WTC11 (cell line): ENCODE measurements at regions not wholly inside any gene's neighbourhood (a gene's known extent, or its start where the extent isn't known, plus 50 kb on each side); places are given as distances from the start of the nearest gene placed in this dataset.

ENCODE experiments used
- CREM ChIP-seq: sonication (generic); formaldehyde crosslinking; IDR thresholded peaks from 2 replicates; pipeline ENCODE4 v1.8.1; 2022; ENCODE audit warnings: mild to moderate bottlenecking, missing genetic modification reagents, moderate library complexity
- CTCF ChIP-seq: fragments of 200-600 bp; IDR thresholded peaks from 2 replicates; pipeline ENCODE4 v1.8.0; 2022; ENCODE audit warnings: antibody characterized with exemption
- KAT7 ChIP-seq: sonication (generic); formaldehyde crosslinking; IDR thresholded peaks from 2 replicates; pipeline ENCODE4 v1.8.1; 2023; ENCODE audit warnings: missing genetic modification reagents, mild to moderate bottlenecking, borderline replicate concordance
- USF1 ChIP-seq: sonication (generic); formaldehyde crosslinking; IDR thresholded peaks from 2 replicates; pipeline ENCODE4 v1.8.0; 2022; ENCODE audit warnings: mild to moderate bottlenecking, missing genetic modification reagents

GRCh38 chr13:82477436-82477835 is 1404.8 kb downstream of the SLITRK1 start:
- TF ChIP-seq CTCF, result no peak
- no peak for TF ChIP-seq CREM (CRISPR knock-in tag)
- TF ChIP-seq USF1, result no peak
- no peak for TF ChIP-seq KAT7
